ENCODE measurements at regions not wholly inside any gene's neighbourhood (a gene's known extent, or its start where the extent isn't known, plus 50 kb on each side); places are given as distances from the start of the nearest gene placed in this dataset.

DNA sequence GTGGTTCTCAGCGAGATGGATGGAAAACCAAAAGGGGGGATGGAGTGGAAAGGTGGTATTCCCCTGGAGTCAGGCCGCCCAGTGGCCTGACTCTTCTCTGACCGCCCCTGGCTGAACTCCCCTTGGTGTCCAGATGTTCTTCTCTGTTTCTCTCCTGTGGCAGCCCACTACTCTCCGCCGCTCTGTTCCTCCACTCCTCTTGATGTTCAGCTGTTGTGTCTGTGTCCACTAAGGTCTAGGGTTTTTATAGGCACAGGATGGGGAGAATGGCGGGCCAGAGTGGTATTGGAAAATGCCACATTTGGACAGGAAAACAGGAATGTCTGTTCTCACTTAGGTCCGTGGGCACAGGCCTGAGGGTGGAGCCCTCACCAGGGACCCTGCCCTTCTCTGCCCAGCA is 954.3 kb upstream of the MBL2 start:
- TF ChIP-seq, protein P1, sequence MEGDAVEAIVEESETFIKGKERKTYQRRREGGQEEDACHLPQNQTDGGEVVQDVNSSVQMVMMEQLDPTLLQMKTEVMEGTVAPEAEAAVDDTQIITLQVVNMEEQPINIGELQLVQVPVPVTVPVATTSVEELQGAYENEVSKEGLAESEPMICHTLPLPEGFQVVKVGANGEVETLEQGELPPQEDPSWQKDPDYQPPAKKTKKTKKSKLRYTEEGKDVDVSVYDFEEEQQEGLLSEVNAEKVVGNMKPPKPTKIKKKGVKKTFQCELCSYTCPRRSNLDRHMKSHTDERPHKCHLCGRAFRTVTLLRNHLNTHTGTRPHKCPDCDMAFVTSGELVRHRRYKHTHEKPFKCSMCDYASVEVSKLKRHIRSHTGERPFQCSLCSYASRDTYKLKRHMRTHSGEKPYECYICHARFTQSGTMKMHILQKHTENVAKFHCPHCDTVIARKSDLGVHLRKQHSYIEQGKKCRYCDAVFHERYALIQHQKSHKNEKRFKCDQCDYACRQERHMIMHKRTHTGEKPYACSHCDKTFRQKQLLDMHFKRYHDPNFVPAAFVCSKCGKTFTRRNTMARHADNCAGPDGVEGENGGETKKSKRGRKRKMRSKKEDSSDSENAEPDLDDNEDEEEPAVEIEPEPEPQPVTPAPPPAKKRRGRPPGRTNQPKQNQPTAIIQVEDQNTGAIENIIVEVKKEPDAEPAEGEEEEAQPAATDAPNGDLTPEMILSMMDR (conservative IDR thresholded peaks at IDR 0.05; ENCODE audit: low read depth, low read length): no peak
- Histone ChIP-seq H3K9ac (no peak overlapping the region), H3K4me2 (no peak overlapping the region), H3K27ac (no peak overlapping the region), H3K79me2 (ENCODE audit: insufficient read depth, low read depth) (no peaks in the 10 kb centered on the region), H2AFZ (ENCODE audit: low read depth) (no peak overlapping the region), H4K20me1 (ENCODE audit: insufficient read depth) (no peaks in the 10 kb centered on the region), H3K27me3 (ENCODE audit: insufficient read depth, low read depth) (no peaks in the 10 kb centered on the region), H3K36me3 (ENCODE audit: insufficient read depth) (no peaks in the 10 kb centered on the region), H3K4me1 (ENCODE audit: low read depth, poor library complexity, severe bottlenecking) (no peaks in the 10 kb centered on the region), H3K4me3 (IDR thresholded peaks at IDR 0.05; ENCODE audit: insufficient read depth, low read depth, low read length) (no peak overlapping the region)

DNA sequence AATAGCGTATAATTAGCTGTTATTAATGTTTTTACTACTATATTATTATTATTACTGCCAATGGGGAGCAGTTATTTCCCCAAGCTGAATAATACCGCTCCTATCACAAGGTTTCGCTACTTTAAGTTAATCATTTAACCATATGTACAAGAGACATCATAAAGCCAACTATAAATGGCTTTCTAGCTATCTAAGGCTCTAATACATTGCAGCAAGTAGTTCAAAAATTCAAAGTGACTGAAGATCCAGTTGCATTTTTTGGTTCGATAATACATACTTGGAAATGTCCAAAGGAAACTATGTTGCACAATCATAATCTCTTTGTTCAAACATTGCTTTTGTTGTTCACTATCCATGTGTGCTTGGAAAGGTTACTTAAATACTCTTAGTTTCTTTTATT is 952.0 kb upstream of the MBL2 start:
- Histone ChIP-seq H3K4me2 (no peak overlapping the region), H3K36me3 (ENCODE audit: insufficient read depth) (no peaks in the 10 kb centered on the region)
- TF ChIP-seq, protein P1 (conservative IDR thresholded peaks at IDR 0.05; ENCODE audit: low read depth, low read length): no peak

DNA sequence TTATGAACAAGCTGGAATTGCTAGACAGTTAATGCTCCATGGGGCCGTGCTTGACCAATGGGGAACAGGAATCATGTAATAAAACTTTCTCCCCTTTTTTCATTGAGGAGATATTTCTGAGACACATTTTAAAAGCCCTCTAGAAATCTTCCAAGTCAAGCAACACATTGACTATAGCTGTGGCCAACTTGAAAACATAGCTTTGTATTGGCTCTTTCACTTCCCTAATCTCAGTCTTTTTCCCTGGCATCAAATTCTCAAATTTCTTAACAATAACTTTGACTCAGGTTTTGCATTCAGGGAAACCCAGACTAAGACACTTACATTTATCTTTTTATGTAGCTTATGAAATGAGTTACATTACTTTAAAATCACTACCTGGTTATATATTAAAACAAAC is 947.1 kb upstream of the MBL2 start:
- no peaks in the 10 kb centered on the region for H3K4me1 ChIP-seq (ENCODE audit: low read depth, poor library complexity, severe bottlenecking)
- no peak overlapping the region for H3K4me2 ChIP-seq
- H3K4me3 ChIP-seq (IDR thresholded peaks at IDR 0.05; ENCODE audit: insufficient read depth, low read depth, low read length): no peak overlapping the region
- H2AFZ ChIP-seq (ENCODE audit: low read depth): no peak overlapping the region
- no peaks in the 10 kb centered on the region for H4K20me1 ChIP-seq (ENCODE audit: insufficient read depth)
- H3K27me3 ChIP-seq (ENCODE audit: insufficient read depth, low read depth): no peaks in the 10 kb centered on the region
- TF ChIP-seq, protein P1 (conservative IDR thresholded peaks at IDR 0.05; ENCODE audit: low read depth, low read length): no peak
- H3K27ac ChIP-seq: no peak overlapping the region
- no peaks in the 10 kb centered on the region for H3K36me3 ChIP-seq (ENCODE audit: insufficient read depth)
- H3K9ac ChIP-seq: no peak overlapping the region
- no peaks in the 10 kb centered on the region for H3K79me2 ChIP-seq (ENCODE audit: insufficient read depth, low read depth)

More for the DNA sequence above, 952.0 kb upstream of the MBL2 start:
- H3K4me3 ChIP-seq (IDR thresholded peaks at IDR 0.05; ENCODE audit: insufficient read depth, low read depth, low read length): no peak overlapping the region
- no peaks in the 10 kb centered on the region for H3K4me1 ChIP-seq (ENCODE audit: low read depth, poor library complexity, severe bottlenecking)
- H3K79me2 ChIP-seq (ENCODE audit: insufficient read depth, low read depth): no peaks in the 10 kb centered on the region
- H3K9ac ChIP-seq: no peak overlapping the region
- no peak overlapping the region for H2AFZ ChIP-seq (ENCODE audit: low read depth)
- no peaks in the 10 kb centered on the region for H4K20me1 ChIP-seq (ENCODE audit: insufficient read depth)
- no peaks in the 10 kb centered on the region for H3K27me3 ChIP-seq (ENCODE audit: insufficient read depth, low read depth)
- H3K27ac ChIP-seq: no peak overlapping the region

DNA sequence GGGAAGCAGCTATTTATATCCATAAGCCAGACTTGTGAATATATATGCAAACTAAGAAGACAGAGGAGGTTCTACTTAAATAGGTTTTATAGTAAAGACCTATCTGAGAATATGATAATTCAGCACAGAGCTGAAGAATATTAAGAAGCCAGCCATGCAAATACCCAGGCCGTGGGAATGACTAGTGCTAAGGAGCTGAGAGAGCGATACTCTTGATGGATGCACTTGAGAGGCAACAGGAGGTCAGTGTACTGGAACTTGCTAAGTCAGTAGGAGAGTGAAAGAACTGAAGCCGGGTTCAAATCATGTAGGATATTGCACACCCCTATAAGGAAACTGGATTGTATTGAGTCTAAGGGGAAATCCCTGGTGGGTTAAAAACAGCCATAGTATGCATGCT is 943.6 kb upstream of the MBL2 start:
- H3K36me3 ChIP-seq (ENCODE audit: insufficient read depth): no peaks in the 10 kb centered on the region
- H3K4me2 ChIP-seq: no peak overlapping the region
- H3K79me2 ChIP-seq (ENCODE audit: insufficient read depth, low read depth): no peaks in the 10 kb centered on the region
- TF ChIP-seq, protein P1 (conservative IDR thresholded peaks at IDR 0.05; ENCODE audit: low read depth, low read length): no peak
- no peaks in the 10 kb centered on the region for H3K27me3 ChIP-seq (ENCODE audit: insufficient read depth, low read depth)
- H3K9ac ChIP-seq: no peak overlapping the region
- no peak overlapping the region for H2AFZ ChIP-seq (ENCODE audit: low read depth)
- no peak overlapping the region for H3K27ac ChIP-seq
- H4K20me1 ChIP-seq (ENCODE audit: insufficient read depth): no peaks in the 10 kb centered on the region
- no peak overlapping the region for H3K4me3 ChIP-seq (IDR thresholded peaks at IDR 0.05; ENCODE audit: insufficient read depth, low read depth, low read length)
- H3K4me1 ChIP-seq (ENCODE audit: low read depth, poor library complexity, severe bottlenecking): no peaks in the 10 kb centered on the region

Data from KMS-11 (cell line).